NCI-H2029 treated with DMSO at 0.1 percent for 48 hours (cell line): ENCODE measurements at regions not wholly inside any gene's neighbourhood (a gene's known extent, or its start where the extent isn't known, plus 50 kb on each side); places are given as distances from the start of the nearest gene placed in this dataset.
"Not testable (repeated sequence)": the region's sequence is repeated elsewhere in the genome, so short reads cannot be mapped to it uniquely, and the experiment has no call there.

Experiments used
- DNase-seq: peaks from one replicate; lab custom pipeline; 2025; lab: John Stamatoyannopoulos, UW

- DNase-seq = no peak
Observed at GRCh38 chr22:48079505-48080290, 1317.2 kb downstream of the TBC1D22A start.

- no peak for DNase-seq
Observed at GRCh38 chr22:48078825-48079224, 1316.4 kb downstream of the TBC1D22A start.

GRCh38 chr22:48077699-48078098, 1315.2 kb downstream of the TBC1D22A start:
- DNase-seq = no peak

GRCh38 chr22:48076008-48076407, 1313.6 kb downstream of the TBC1D22A start:
- DNase-seq = peak; percentile 61

- no peak for DNase-seq
Observed at GRCh38 chr22:48075604-48076003, 1313.2 kb downstream of the TBC1D22A start.

GRCh38 chr22:48072777-48073176, 1310.3 kb downstream of the TBC1D22A start:
- DNase-seq = no peak

- DNase-seq = no peak
Observed at GRCh38 chr22:48071828-48072227, 1309.4 kb downstream of the TBC1D22A start.

- DNase-seq = no peak
Observed at GRCh38 chr22:48071305-48071704, 1308.9 kb downstream of the TBC1D22A start.

GRCh38 chr22:48070760-48071159, 1308.3 kb downstream of the TBC1D22A start:
- no peak for DNase-seq

- no peak for DNase-seq
Observed at GRCh38 chr22:48070083-48070482, 1307.6 kb downstream of the TBC1D22A start.

- DNase-seq = no peak
Observed at GRCh38 chr22:48069256-48069655, 1306.8 kb downstream of the TBC1D22A start.

GRCh38 chr22:48068323-48068885, 1306.0 kb downstream of the TBC1D22A start:
- no peak for DNase-seq

GRCh38 chr22:48065892-48066291, 1303.4 kb downstream of the TBC1D22A start:
- no peak for DNase-seq

- no peak for DNase-seq
Observed at GRCh38 chr22:48061726-48062125, 1299.3 kb downstream of the TBC1D22A start.

GRCh38 chr22:48060266-48060665, 1297.8 kb downstream of the TBC1D22A start:
- no peak for DNase-seq

- DNase-seq = not testable (repeated sequence)
Observed at GRCh38 chr22:48059521-48059920, 1297.1 kb downstream of the TBC1D22A start.

GRCh38 chr22:48057116-48057835, 1294.8 kb downstream of the TBC1D22A start:
- DNase-seq = no peak

GRCh38 chr22:48055827-48056226, 1293.4 kb downstream of the TBC1D22A start:
- peak; percentile 32 for DNase-seq

GRCh38 chr22:48055185-48055584, 1292.7 kb downstream of the TBC1D22A start:
- DNase-seq = no peak

GRCh38 chr22:48054596-48054995, 1292.1 kb downstream of the TBC1D22A start:
- no peak for DNase-seq

GRCh38 chr22:48053973-48054372, 1291.5 kb downstream of the TBC1D22A start:
- DNase-seq = no peak

GRCh38 chr22:48053486-48053885, 1291.0 kb downstream of the TBC1D22A start:
- no peak for DNase-seq

- DNase-seq = no peak
Observed at GRCh38 chr22:48052621-48052890, 1290.1 kb downstream of the TBC1D22A start.
